ENCODE measurements at regions not wholly inside any gene's neighbourhood (a gene's known extent, or its start where the extent isn't known, plus 50 kb on each side); places are given as distances from the start of the nearest gene placed in this dataset.

GRCh38 chr2:238576674-238577073 lies 149.9 kb downstream of the ASB1 start:
- no peak for DNase-seq

- DNase-seq, result no peak
Observed at GRCh38 chr2:238578256-238578655, 151.5 kb downstream of the ASB1 start.

GRCh38 chr2:238580486-238580885 lies 153.8 kb downstream of the ASB1 start:
- no peak for DNase-seq

GRCh38 chr2:238581126-238581525 lies 154.4 kb downstream of the ASB1 start:
- DNase-seq, result no peak

GRCh38 chr2:238582159-238582558 lies 155.4 kb downstream of the ASB1 start:
- no peak for DNase-seq

- no peak for DNase-seq
Observed at GRCh38 chr2:238584617-238585016, 157.9 kb downstream of the ASB1 start.

GRCh38 chr2:238585836-238586821 lies 159.4 kb downstream of the ASB1 start:
- peak in 39 of 58 donors; percentile 6 to 61 (median 31) for DNase-seq

GRCh38 chr2:238586931-238587775 lies 160.4 kb downstream of the ASB1 start:
- no peak for DNase-seq

GRCh38 chr2:238587776-238588660 lies 161.3 kb downstream of the ASB1 start:
- no peak for DNase-seq

GRCh38 chr2:238589591-238590460 lies 163.1 kb downstream of the ASB1 start:
- no peak for DNase-seq

- DNase-seq, result no peak
Observed at GRCh38 chr2:238591732-238592131, 165.0 kb downstream of the ASB1 start.

- no peak for DNase-seq
Observed at GRCh38 chr2:238593236-238593635, 166.5 kb downstream of the ASB1 start.

- no peak for DNase-seq
Observed at GRCh38 chr2:238593678-238594077, 167.0 kb downstream of the ASB1 start.

- no peak for DNase-seq
Observed at GRCh38 chr2:238594796-238595749, 168.3 kb downstream of the ASB1 start.

GRCh38 chr2:238595750-238596570 lies 169.2 kb downstream of the ASB1 start:
- no peak for DNase-seq

GRCh38 chr2:238596571-238597551 lies 170.1 kb downstream of the ASB1 start:
- peak in 4 of 58 donors; percentile 1 to 9 (median 4) for DNase-seq
